GM23338 (cell line): ENCODE measurements at regions not wholly inside any gene's neighbourhood (a gene's known extent, or its start where the extent isn't known, plus 50 kb on each side); places are given as distances from the start of the nearest gene placed in this dataset.

Experiments
- ATAC-seq: fragments of 200-7000 bp; cut with Tn5 transposase; 3 replicates; pipeline ENCODE4 v1.9.1; 2020
- DNase-seq: peaks from one replicate; pipeline ENCODE4 v3.0.0-alpha.2; 2015; ENCODE audit warnings: low spot score
- H2AFZ ChIP-seq: fragments of 200-600 bp; sonication (generic); 2 replicates; pipeline ENCODE4 v1.8.0; 2016; ENCODE audit warnings: antibody characterized with exemption, mild to moderate bottlenecking, moderate library complexity
- H3F3A ChIP-seq: fragments of 200-600 bp; sonication (generic); replicated peaks from 2 replicates; pipeline ENCODE4 v1.8.0; 2017; ENCODE audit warnings: antibody characterized with exemption, mixed run types, low read depth
- H3K27ac ChIP-seq: fragments of 200-600 bp; sonication (generic); 2 replicates; pipeline ENCODE4 v1.6.1; 2016; ENCODE audit warnings: low read depth
- H3K27me3 ChIP-seq: fragments of 200-600 bp; sonication (generic); 2 replicates; pipeline ENCODE4 v1.8.0; 2016; ENCODE audit warnings: mild to moderate bottlenecking, mixed run types, moderate library complexity; ENCODE audit not compliant: insufficient read depth
- H3K36me3 ChIP-seq: fragments of 200-600 bp; sonication (generic); 2 replicates; pipeline ENCODE4 v1.8.0; 2016; ENCODE audit warnings: mild to moderate bottlenecking; ENCODE audit not compliant: insufficient read depth
- H3K4me1 ChIP-seq: fragments of 200-600 bp; sonication (generic); 2 replicates; pipeline ENCODE4 v1.8.0; 2016; ENCODE audit warnings: mild to moderate bottlenecking, moderate library complexity; ENCODE audit not compliant: insufficient read depth
- H3K4me2 ChIP-seq: fragments of 200-600 bp; sonication (generic); 2 replicates; pipeline ENCODE4 v1.7.1; 2017; ENCODE audit warnings: mixed run types
- H3K4me3 ChIP-seq: fragments of 200-600 bp; sonication (generic); 2 replicates; pipeline ENCODE4 v1.6.1; 2016; ENCODE audit warnings: mixed run types
- H3K79me2 ChIP-seq: fragments of 200-600 bp; sonication (generic); replicated peaks from 2 replicates; pipeline ENCODE4 v1.8.0; 2017; ENCODE audit warnings: mild to moderate bottlenecking; ENCODE audit not compliant: insufficient read depth
- H3K9me2 ChIP-seq: fragments of 200-600 bp; sonication (generic); 2 replicates; pipeline ENCODE4 v1.8.0; 2017; ENCODE audit not compliant: insufficient read depth
- H4K20me1 ChIP-seq: fragments of 200-600 bp; sonication (generic); replicated peaks from 2 replicates; pipeline ENCODE4 v1.8.0; 2017; ENCODE audit warnings: mild to moderate bottlenecking; ENCODE audit not compliant: insufficient read depth
- H3K27ac Mint-ChIP-seq: 2 replicates; pipeline ENCODE4 v1.8.0; 2020; ENCODE audit warnings: inconsistent platforms, mild to moderate bottlenecking, moderate library complexity, mixed read lengths
- H3K27me3 Mint-ChIP-seq: 3 replicates; pipeline ENCODE4 v1.8.0; 2022; ENCODE audit warnings: low read depth, mild to moderate bottlenecking, moderate library complexity, mixed read lengths, inconsistent platforms; ENCODE audit not compliant: insufficient read depth, poor library complexity
- H3K36me3 Mint-ChIP-seq: 3 replicates; pipeline ENCODE4 v1.8.0; 2021; ENCODE audit warnings: low read depth, mild to moderate bottlenecking, inconsistent platforms, moderate library complexity, mixed read lengths
- H3K4me1 Mint-ChIP-seq: 3 replicates; pipeline ENCODE4 v1.8.0; 2020; ENCODE audit warnings: mild to moderate bottlenecking, inconsistent platforms, mixed read lengths
- H3K4me3 Mint-ChIP-seq: 3 replicates; pipeline ENCODE4 v1.8.0; 2021; ENCODE audit warnings: moderate library complexity, mild to moderate bottlenecking, inconsistent platforms, mixed read lengths
- H3K9me3 Mint-ChIP-seq: 3 replicates; pipeline ENCODE4 v1.8.0; 2020; ENCODE audit warnings: moderate library complexity, mild to moderate bottlenecking, inconsistent platforms, mixed read lengths
- CREB1 ChIP-seq: fragments of 250-450 bp; sonication (Bioruptor Pico); IDR thresholded peaks from 2 replicates; pipeline ENCODE4 v1.5.0; 2020; ENCODE audit warnings: low read depth, mild to moderate bottlenecking, moderate library complexity
- JUNB ChIP-seq: IDR thresholded peaks from one replicate; pipeline ENCODE4 v1.6.1; 2016; ENCODE audit warnings: antibody characterized with exemption; ENCODE audit not compliant: unreplicated experiment
- NANOG ChIP-seq: IDR thresholded peaks from 2 replicates; pipeline ENCODE4 v1.6.1; 2016; ENCODE audit warnings: antibody characterized with exemption, borderline replicate concordance
- POLR2AphosphoS5 ChIP-seq: IDR thresholded peaks from 2 replicates; pipeline ENCODE4 v1.6.1; 2016; ENCODE audit warnings: antibody characterized with exemption, low read depth
- ZNF114 ChIP-seq: fragments of 250-450 bp; sonication (Bioruptor Pico); IDR thresholded peaks from 2 replicates; pipeline ENCODE4 v1.5.0; 2020; ENCODE audit warnings: mild to moderate bottlenecking, moderate library complexity
- ZNF331 ChIP-seq: fragments of 250-450 bp; sonication (Bioruptor Pico); IDR thresholded peaks from 2 replicates; pipeline ENCODE4 v1.5.0; 2020; ENCODE audit warnings: low read depth, mild to moderate bottlenecking, moderate library complexity
- TF ChIP-seq, protein P1 (sequence below), 2 experiments: fragments of 200-600 bp in 1 of 2; sonication (generic) in 1 of 2; conservative IDR thresholded peaks; 2 replicates each; pipeline versions ENCODE4 v1.5.1 to v1.6.1; 2016 to 2017; ENCODE audit warnings: antibody characterized with exemption in 2 of 2, low read depth in 2 of 2, mild to moderate bottlenecking in 2 of 2, moderate library complexity in 1 of 2
- TF ChIP-seq, protein P2 (sequence below): IDR thresholded peaks from one replicate; pipeline ENCODE4 v1.6.1; 2018; ENCODE audit warnings: antibody characterized with exemption; ENCODE audit not compliant: unreplicated experiment

- TF ChIP-seq, protein P1, sequence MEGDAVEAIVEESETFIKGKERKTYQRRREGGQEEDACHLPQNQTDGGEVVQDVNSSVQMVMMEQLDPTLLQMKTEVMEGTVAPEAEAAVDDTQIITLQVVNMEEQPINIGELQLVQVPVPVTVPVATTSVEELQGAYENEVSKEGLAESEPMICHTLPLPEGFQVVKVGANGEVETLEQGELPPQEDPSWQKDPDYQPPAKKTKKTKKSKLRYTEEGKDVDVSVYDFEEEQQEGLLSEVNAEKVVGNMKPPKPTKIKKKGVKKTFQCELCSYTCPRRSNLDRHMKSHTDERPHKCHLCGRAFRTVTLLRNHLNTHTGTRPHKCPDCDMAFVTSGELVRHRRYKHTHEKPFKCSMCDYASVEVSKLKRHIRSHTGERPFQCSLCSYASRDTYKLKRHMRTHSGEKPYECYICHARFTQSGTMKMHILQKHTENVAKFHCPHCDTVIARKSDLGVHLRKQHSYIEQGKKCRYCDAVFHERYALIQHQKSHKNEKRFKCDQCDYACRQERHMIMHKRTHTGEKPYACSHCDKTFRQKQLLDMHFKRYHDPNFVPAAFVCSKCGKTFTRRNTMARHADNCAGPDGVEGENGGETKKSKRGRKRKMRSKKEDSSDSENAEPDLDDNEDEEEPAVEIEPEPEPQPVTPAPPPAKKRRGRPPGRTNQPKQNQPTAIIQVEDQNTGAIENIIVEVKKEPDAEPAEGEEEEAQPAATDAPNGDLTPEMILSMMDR (conservative IDR thresholded peaks at IDR 0.05; ENCODE audit: low read depth in 2 of 2), result no peak
- TF ChIP-seq ZNF114 (CRISPR knock-in tag) (no peak), POLR2AphosphoS5 (no peak), CREB1 (CRISPR knock-in tag) (no peak), JUNB (no peak), ZNF331 (no peak), NANOG (no peak)
Measured at GRCh38 chr1:221812088-221812752, 70.3 kb upstream of the DUSP10 start (continued).

GRCh38 chr1:221810406-221810805 is 68.5 kb upstream of the DUSP10 start:
- no peaks in the 10 kb centered on the region for H3K9me3 Mint-ChIP-seq
- Histone ChIP-seq H3K27ac (no peak overlapping the region), H2AFZ (no peak overlapping the region), H3K36me3 (no peaks in the 10 kb centered on the region), H4K20me1 (no peaks in the 10 kb centered on the region), H3K4me2 (no peak overlapping the region), H3K4me1 (no peaks in the 10 kb centered on the region), H3K27me3 (no peaks in the 10 kb centered on the region), H3F3A (no peaks in the 10 kb centered on the region), H3K4me3 (no peak overlapping the region), H3K79me2 (no peaks in the 10 kb centered on the region), H3K9me2 (0 out of 2 replicates have a peak, but pooled peaks cover 2% of the 10 kb centered on the region)
- TF ChIP-seq, protein P1 (conservative IDR thresholded peaks at IDR 0.05; ENCODE audit: low read depth in 2 of 2), result no peak
- TF ChIP-seq, protein P2, sequence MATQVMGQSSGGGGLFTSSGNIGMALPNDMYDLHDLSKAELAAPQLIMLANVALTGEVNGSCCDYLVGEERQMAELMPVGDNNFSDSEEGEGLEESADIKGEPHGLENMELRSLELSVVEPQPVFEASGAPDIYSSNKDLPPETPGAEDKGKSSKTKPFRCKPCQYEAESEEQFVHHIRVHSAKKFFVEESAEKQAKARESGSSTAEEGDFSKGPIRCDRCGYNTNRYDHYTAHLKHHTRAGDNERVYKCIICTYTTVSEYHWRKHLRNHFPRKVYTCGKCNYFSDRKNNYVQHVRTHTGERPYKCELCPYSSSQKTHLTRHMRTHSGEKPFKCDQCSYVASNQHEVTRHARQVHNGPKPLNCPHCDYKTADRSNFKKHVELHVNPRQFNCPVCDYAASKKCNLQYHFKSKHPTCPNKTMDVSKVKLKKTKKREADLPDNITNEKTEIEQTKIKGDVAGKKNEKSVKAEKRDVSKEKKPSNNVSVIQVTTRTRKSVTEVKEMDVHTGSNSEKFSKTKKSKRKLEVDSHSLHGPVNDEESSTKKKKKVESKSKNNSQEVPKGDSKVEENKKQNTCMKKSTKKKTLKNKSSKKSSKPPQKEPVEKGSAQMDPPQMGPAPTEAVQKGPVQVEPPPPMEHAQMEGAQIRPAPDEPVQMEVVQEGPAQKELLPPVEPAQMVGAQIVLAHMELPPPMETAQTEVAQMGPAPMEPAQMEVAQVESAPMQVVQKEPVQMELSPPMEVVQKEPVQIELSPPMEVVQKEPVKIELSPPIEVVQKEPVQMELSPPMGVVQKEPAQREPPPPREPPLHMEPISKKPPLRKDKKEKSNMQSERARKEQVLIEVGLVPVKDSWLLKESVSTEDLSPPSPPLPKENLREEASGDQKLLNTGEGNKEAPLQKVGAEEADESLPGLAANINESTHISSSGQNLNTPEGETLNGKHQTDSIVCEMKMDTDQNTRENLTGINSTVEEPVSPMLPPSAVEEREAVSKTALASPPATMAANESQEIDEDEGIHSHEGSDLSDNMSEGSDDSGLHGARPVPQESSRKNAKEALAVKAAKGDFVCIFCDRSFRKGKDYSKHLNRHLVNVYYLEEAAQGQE, result no peak
- no peak for TF ChIP-seq ZNF114 (CRISPR knock-in tag)
- TF ChIP-seq POLR2AphosphoS5, result no peak
- TF ChIP-seq JUNB, result no peak
- TF ChIP-seq NANOG, result no peak
- no peaks in the 10 kb centered on the region for H3K36me3 Mint-ChIP-seq
- H3K27ac Mint-ChIP-seq, result no peak overlapping the region
- H3K4me3 Mint-ChIP-seq, result no peak overlapping the region
- peaks cover 4% of the 10 kb centered on the region; the same call in 2 of the 3 replicates for H3K4me1 Mint-ChIP-seq
- DNase-seq (no peak), ATAC-seq (no peak)
- H3K27me3 Mint-ChIP-seq, result no peaks in the 10 kb centered on the region
